Prostate gland (tissue), 2 donors: ENCODE measurements at regions not wholly inside any gene's neighbourhood (a gene's known extent, or its start where the extent isn't known, plus 50 kb on each side); places are given as distances from the start of the nearest gene placed in this dataset.
"Not testable (repeated sequence)": the region's sequence is repeated elsewhere in the genome, so short reads cannot be mapped to it uniquely, and the experiment has no call there.

Source experiments
- POLR2AphosphoS5 ChIP-seq: sonication (generic); formaldehyde crosslinking; IDR thresholded peaks from one replicate; pipeline ENCODE4 v1.6.1; 2017; ENCODE audit warnings: antibody characterized with exemption
- TF ChIP-seq, protein P1 (sequence below), 4 experiments: fragments of 200-600 bp in 2 of 4; fragments of 450-650 bp in 2 of 4; sonication (generic) in 2 of 4; IDR thresholded peaks; 1 replicate in 3 of 4; 2 replicates in 1 of 4; pipeline ENCODE4 v1.5.1; 2016 to 2019; ENCODE audit warnings: antibody characterized with exemption in 4 of 4, mild to moderate bottlenecking in 2 of 4, moderate library complexity in 2 of 4

DNA sequence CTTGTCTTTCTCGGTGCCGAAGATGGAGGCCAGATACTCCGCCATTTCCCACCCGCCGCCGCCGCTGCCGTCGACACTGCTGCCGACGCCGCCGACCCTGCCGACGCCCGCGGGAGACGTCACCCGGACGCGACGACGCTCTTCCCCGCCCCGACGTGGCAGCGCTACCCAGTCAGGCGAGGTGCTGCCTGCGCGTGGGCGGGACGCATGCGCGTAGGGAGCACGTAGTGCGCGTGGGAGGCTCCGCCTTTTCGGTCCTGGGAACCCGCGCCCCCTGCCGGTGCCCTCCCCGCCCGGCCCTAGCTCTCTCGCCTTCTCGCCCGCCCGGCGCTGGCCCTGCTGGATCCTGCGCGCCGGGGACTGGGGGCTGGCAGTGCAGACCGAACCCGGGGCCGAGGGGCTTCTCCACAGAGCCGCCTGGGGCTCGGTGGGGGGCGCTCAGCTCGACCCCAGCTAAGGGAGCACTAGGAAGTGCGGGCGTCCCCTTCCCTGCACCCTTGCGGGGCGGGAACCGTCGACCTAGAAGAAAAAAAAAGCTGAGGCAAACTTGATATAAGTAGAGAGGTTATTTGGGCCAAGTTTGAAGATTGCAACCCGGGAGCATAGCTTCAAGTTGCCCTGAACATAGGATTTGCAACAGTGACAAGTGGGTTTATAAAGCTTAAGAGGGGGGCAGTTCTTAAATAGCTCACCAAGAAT is 4022.1 kb upstream of the TPTE start:
- TF ChIP-seq, protein P1, sequence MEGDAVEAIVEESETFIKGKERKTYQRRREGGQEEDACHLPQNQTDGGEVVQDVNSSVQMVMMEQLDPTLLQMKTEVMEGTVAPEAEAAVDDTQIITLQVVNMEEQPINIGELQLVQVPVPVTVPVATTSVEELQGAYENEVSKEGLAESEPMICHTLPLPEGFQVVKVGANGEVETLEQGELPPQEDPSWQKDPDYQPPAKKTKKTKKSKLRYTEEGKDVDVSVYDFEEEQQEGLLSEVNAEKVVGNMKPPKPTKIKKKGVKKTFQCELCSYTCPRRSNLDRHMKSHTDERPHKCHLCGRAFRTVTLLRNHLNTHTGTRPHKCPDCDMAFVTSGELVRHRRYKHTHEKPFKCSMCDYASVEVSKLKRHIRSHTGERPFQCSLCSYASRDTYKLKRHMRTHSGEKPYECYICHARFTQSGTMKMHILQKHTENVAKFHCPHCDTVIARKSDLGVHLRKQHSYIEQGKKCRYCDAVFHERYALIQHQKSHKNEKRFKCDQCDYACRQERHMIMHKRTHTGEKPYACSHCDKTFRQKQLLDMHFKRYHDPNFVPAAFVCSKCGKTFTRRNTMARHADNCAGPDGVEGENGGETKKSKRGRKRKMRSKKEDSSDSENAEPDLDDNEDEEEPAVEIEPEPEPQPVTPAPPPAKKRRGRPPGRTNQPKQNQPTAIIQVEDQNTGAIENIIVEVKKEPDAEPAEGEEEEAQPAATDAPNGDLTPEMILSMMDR (IDR thresholded peaks at IDR 0.05) = not testable (repeated sequence)
- not testable (repeated sequence) for TF ChIP-seq POLR2AphosphoS5
